Trophoblast cell (in vitro differentiated cells and primary cell): ENCODE measurements at regions not wholly inside any gene's neighbourhood (a gene's known extent, or its start where the extent isn't known, plus 50 kb on each side); places are given as distances from the start of the nearest gene placed in this dataset.

Experiments
- DNase-seq, 2 donors: peaks; one replicate each; pipeline ENCODE4 v3.0.0-alpha.2; 2016
- H2AFZ ChIP-seq: 2 replicates; pipeline ENCODE4 v1.6.1; 2013; ENCODE audit warnings: low read length, moderate library complexity, mild to moderate bottlenecking; ENCODE audit not compliant: insufficient read depth, poor library complexity
- H2AK5ac ChIP-seq: 2 replicates; pipeline ENCODE4 v1.6.1; 2013; ENCODE audit warnings: mild to moderate bottlenecking, low read length
- H2BK120ac ChIP-seq: 2 replicates; pipeline ENCODE4 v1.6.1; 2013; ENCODE audit warnings: low read length, mild to moderate bottlenecking, moderate library complexity; ENCODE audit not compliant: insufficient read depth, poor library complexity
- H2BK12ac ChIP-seq: 2 replicates; pipeline ENCODE4 v1.6.1; 2013; ENCODE audit warnings: mild to moderate bottlenecking, low read length, moderate library complexity
- H2BK5ac ChIP-seq: 2 replicates; pipeline ENCODE4 v1.6.1; 2013; ENCODE audit warnings: low read length, low read depth, moderate library complexity, mild to moderate bottlenecking; ENCODE audit not compliant: poor library complexity
- H3K14ac ChIP-seq: 2 replicates; pipeline ENCODE4 v1.6.1; 2013; ENCODE audit warnings: mild to moderate bottlenecking, low read length
- H3K18ac ChIP-seq: 2 replicates; pipeline ENCODE4 v1.6.1; 2013; ENCODE audit warnings: mild to moderate bottlenecking, low read length
- H3K23ac ChIP-seq: 2 replicates; pipeline ENCODE4 v1.6.1; 2013; ENCODE audit warnings: low read length
- H3K27ac ChIP-seq: 2 replicates; pipeline ENCODE4 v1.5.1; 2013; ENCODE audit warnings: low read depth, mild to moderate bottlenecking, inconsistent platforms, low read length, moderate library complexity
- H3K27me3 ChIP-seq: 2 replicates; pipeline ENCODE4 v1.6.1; 2013; ENCODE audit warnings: inconsistent platforms, mild to moderate bottlenecking, low read length, moderate library complexity; ENCODE audit not compliant: insufficient read depth
- H3K36me3 ChIP-seq, 2 experiments: 1 replicate in 1 of 2; 2 replicates in 1 of 2; pipeline ENCODE4 v1.6.1; 2013; ENCODE audit warnings: low read length in 2 of 2, mild to moderate bottlenecking in 2 of 2, moderate library complexity in 1 of 2; ENCODE audit not compliant: insufficient read depth in 2 of 2, control insufficient read depth in 1 of 2
- H3K4ac ChIP-seq: 2 replicates; pipeline ENCODE4 v1.6.1; 2013; ENCODE audit warnings: low read depth, mild to moderate bottlenecking, low read length, moderate library complexity
- H3K4me1 ChIP-seq, 2 experiments: 1 replicate in 1 of 2; 2 replicates in 1 of 2; pipeline ENCODE4 v1.6.1; 2013; ENCODE audit warnings: low read length in 2 of 2, mild to moderate bottlenecking in 2 of 2, moderate library complexity in 1 of 2; ENCODE audit not compliant: insufficient read depth in 2 of 2, control insufficient read depth in 1 of 2
- H3K4me2 ChIP-seq: 2 replicates; pipeline ENCODE4 v1.6.1; 2013; ENCODE audit warnings: inconsistent platforms, mild to moderate bottlenecking, low read length, moderate library complexity
- H3K4me3 ChIP-seq: 2 replicates; pipeline ENCODE4 v1.5.1; 2013; ENCODE audit warnings: mild to moderate bottlenecking, low read depth, low read length, inconsistent platforms
- H3K79me1 ChIP-seq: one replicate; pipeline ENCODE4 v1.6.1; 2013; ENCODE audit warnings: low read length
- H3K79me2 ChIP-seq: 2 replicates; pipeline ENCODE4 v1.6.1; 2013; ENCODE audit warnings: low read length, mild to moderate bottlenecking; ENCODE audit not compliant: control insufficient read depth, insufficient read depth, poor library complexity
- H3K9ac ChIP-seq: 2 replicates; pipeline ENCODE4 v1.6.1; 2013; ENCODE audit warnings: mild to moderate bottlenecking, low read length
- H3K9me3 ChIP-seq: 2 replicates; pipeline ENCODE4 v1.6.1; 2013; ENCODE audit warnings: low read depth, mild to moderate bottlenecking, control low read depth, inconsistent platforms, low read length; ENCODE audit not compliant: insufficient read depth
- H4K12ac ChIP-seq: 2 replicates; pipeline ENCODE4 v1.6.1; 2013; ENCODE audit warnings: low read depth, mild to moderate bottlenecking, low read length, moderate library complexity
- H4K8ac ChIP-seq: 2 replicates; pipeline ENCODE4 v1.6.1; 2013; ENCODE audit warnings: low read depth, mild to moderate bottlenecking, low read length, moderate library complexity
- H4K91ac ChIP-seq: one replicate; pipeline ENCODE4 v1.6.1; 2013; ENCODE audit warnings: low read depth, mild to moderate bottlenecking, low read length, moderate library complexity
- WGBS: extraction: QIAGEN DNeasy Blood & Tissue Kit; methylation state at CpG from one replicate; pipeline ENCODE4 v1.1.7; 2013; ENCODE audit warnings: missing lambda C conversion rate; ENCODE audit not compliant: insufficient read length, insufficient coverage; ENCODE audit errors: extremely low coverage; 5-methylcytosine and 5-hydroxymethylcytosine counted together

DNA sequence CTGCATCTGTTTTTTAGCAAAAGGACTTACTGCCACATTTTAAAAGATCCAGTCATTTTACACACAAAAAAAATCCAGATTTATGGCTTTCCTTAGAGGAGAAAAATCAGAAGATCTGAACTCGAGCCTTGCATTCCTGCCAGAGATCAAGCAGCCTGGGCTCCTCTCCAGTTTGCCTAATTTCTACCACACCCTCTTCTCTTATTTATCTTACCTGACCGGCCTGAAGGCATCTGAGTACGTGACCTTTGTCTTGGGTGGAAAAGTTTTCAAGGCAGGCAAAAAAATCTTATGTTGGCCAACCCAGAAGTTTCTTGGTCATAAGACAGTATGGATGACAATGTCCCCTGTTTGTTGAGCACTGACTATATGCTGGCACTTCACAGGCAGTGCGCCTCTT, 60.3 kb downstream of the CHRD start:
- no peak overlapping the region for H3K23ac ChIP-seq

DNA sequence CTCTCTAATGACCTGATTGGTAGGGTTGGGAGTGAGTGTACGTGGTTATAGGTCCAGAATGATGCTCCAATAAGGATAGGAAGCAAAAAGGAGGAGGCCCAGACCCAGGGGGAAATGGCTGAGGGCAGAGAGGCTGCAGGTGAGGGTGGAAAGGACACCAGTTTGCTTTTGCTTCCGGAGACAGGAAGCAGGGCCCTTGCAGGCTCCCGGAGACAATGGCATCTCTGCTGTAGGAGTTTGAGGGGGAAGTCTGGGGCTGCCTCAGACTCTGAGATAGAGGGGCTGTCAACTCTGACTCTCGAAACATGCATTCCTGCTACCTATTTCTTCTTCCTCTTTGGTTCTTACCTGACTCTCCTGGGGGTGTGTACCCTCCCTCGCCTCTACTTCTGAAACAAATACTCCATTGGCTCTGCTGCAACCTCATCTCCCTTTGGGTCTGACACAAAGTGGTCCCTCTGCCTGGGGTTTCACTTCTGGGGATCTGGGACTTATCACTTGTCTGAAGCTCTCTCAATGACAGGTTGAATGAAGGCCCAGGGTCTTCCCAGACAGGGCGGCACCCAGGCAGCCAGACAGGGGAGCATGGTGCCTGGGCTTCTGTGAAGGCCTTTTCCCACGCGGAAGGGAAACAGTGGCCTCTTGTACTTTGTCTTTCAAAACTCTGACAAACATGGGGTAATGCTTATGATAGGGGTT, 61.5 kb downstream of the CHRD start:
- no peak overlapping the region for H2BK120ac ChIP-seq
- H2BK5ac ChIP-seq, result peak overlapping the region; percentile 77
- H3K36me3 ChIP-seq, result no peaks in the 10 kb centered on the region
- no peak overlapping the region for H2BK12ac ChIP-seq
- H3K79me1 ChIP-seq, result peaks cover 25% of the 10 kb centered on the region
- peak overlapping the region; percentile 18 for H2AFZ ChIP-seq
- no CpG with 5 or more reads among the region's 8 CpGs for WGBS
- peaks cover 1% of the 10 kb centered on the region for H3K9me3 ChIP-seq
- no peak overlapping the region for H3K9ac ChIP-seq
- no peak for DNase-seq
- no peaks in the 10 kb centered on the region for H3K27me3 ChIP-seq
- no peak overlapping the region for H4K8ac ChIP-seq
- H4K91ac ChIP-seq, result peak overlapping the region; percentile 60
- peak overlapping the region; percentile 16 for H3K4me2 ChIP-seq
- H3K23ac ChIP-seq, result no peak overlapping the region
- no peak overlapping the region for H3K4ac ChIP-seq
- no peak overlapping the region for H3K14ac ChIP-seq
- H3K79me2 ChIP-seq, result peaks cover 4% of the 10 kb centered on the region
- H4K12ac ChIP-seq, result no peak overlapping the region
- H3K4me3 ChIP-seq, result no peak overlapping the region
- peaks cover 16 to 33% of the 10 kb centered on the region in 2 experiments for H3K4me1 ChIP-seq
- H3K27ac ChIP-seq, result peak overlapping the region; percentile 92
- H2AK5ac ChIP-seq, result no peak overlapping the region
- H3K18ac ChIP-seq, result no peak overlapping the region

More for the DNA sequence above, 60.3 kb downstream of the CHRD start:
- Histone ChIP-seq H3K9me3 (peaks cover 1% of the 10 kb centered on the region), H3K36me3 (no peaks in the 10 kb centered on the region), H3K79me1 (peaks cover 23% of the 10 kb centered on the region), H4K91ac (no peak overlapping the region), H3K27me3 (no peaks in the 10 kb centered on the region), H2BK120ac (no peak overlapping the region), H4K12ac (no peak overlapping the region), H2AFZ (no peak overlapping the region), H4K8ac (no peak overlapping the region), H2BK12ac (no peak overlapping the region), H3K79me2 (peaks cover 4% of the 10 kb centered on the region), H2BK5ac (no peak overlapping the region), H3K14ac (no peak overlapping the region), H3K27ac (peak overlapping the region; percentile 57), H3K4me1 (peaks cover 16 to 32% of the 10 kb centered on the region in 2 experiments), H3K9ac (no peak overlapping the region), H3K4me2 (no peak overlapping the region), H2AK5ac (no peak overlapping the region), H3K18ac (no peak overlapping the region), H3K4me3 (no peak overlapping the region), H3K4ac (no peak overlapping the region)
- no CpG with 5 or more reads among the region's 4 CpGs for WGBS
- DNase-seq, result peak; percentile 45 to 77

DNA sequence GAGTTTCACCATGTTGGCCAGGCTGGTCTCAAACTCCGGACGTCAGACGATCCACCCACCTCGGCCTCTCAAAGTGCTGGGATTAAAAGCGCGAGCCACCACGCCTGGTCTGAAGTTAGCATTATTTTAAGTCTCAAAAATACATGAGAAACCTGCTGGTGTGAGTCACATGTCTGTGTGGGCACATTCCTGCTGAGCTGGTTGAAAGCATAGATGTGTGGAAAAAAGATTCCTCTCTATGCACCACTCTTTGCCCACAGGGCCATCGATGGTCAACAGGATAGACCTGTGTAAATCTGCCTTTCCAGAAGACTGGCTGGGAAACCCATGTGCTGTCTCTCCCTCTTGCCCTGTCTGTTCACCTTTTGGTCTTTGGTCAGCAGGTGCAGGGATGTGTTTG, 63.5 kb downstream of the CHRD start:
- Histone ChIP-seq H2AK5ac (peak overlapping the region; percentile 93), H3K23ac (no peak overlapping the region), H3K79me1 (peaks cover 32% of the 10 kb centered on the region)

DNA sequence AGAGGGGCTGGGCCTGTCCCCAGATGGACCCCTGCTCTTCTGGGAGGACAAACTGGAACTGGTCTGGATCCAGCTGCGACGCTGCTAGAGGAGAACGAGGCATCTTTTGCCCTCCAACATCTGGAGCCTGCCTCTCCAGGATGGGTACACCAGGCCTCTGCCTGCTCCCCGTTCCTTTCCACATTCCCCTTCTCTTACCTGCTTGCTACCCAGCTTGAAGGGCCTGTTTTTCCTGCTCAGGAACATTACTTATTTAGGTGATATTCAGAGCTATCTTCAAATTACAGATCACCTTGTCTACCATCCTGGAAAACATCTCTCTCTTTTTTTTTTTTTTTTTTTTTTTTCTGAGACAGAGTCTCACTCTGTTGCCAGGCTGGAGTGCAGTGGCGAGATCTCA, 64.0 kb downstream of the CHRD start:
- peak overlapping the region; percentile 39 for H3K18ac ChIP-seq
- H2BK120ac ChIP-seq, result peak overlapping the region; percentile 97
- peak overlapping the region; percentile 90 for H4K91ac ChIP-seq
- peak overlapping the region; percentile 95 for H2BK12ac ChIP-seq
- H3K27ac ChIP-seq, result peak overlapping the region; percentile 59
- no CpG with 5 or more reads among the region's 5 CpGs for WGBS
- no peak overlapping the region for H2AFZ ChIP-seq
- peaks cover 35% of the 10 kb centered on the region for H3K79me1 ChIP-seq
- no peak overlapping the region for H3K4me3 ChIP-seq
- H3K4ac ChIP-seq, result peak overlapping the region; percentile 75
- peak overlapping the region; percentile 69 for H4K8ac ChIP-seq
- H3K9me3 ChIP-seq, result peaks cover 1% of the 10 kb centered on the region
- peak overlapping the region; percentile 91 for H2BK5ac ChIP-seq
- H3K79me2 ChIP-seq, result peaks cover 4% of the 10 kb centered on the region
- H3K27me3 ChIP-seq, result no peaks in the 10 kb centered on the region
- no peaks in the 10 kb centered on the region for H3K36me3 ChIP-seq
- DNase-seq, result peak; percentile 71 to 92
- H3K23ac ChIP-seq, result no peak overlapping the region
- H2AK5ac ChIP-seq, result peak overlapping the region; percentile 93
- peaks cover 25 to 41% of the 10 kb centered on the region in 2 experiments for H3K4me1 ChIP-seq
- no peak overlapping the region for H4K12ac ChIP-seq
- peak overlapping the region; percentile 86 for H3K14ac ChIP-seq
- peak overlapping the region; percentile 31 for H3K4me2 ChIP-seq
- H3K9ac ChIP-seq, result no peak overlapping the region

More for the DNA sequence above, 63.5 kb downstream of the CHRD start:
- Histone ChIP-seq H2AFZ (no peak overlapping the region), H2BK5ac (peak overlapping the region; percentile 91), H4K12ac (no peak overlapping the region), H3K18ac (peak overlapping the region; percentile 39), H3K4ac (peak overlapping the region; percentile 75), H4K8ac (peak overlapping the region; percentile 69), H3K4me2 (peak overlapping the region; percentile 31), H4K91ac (peak overlapping the region; percentile 90), H3K14ac (peak overlapping the region; percentile 86), H3K36me3 (no peaks in the 10 kb centered on the region), H3K9me3 (peaks cover 1% of the 10 kb centered on the region), H3K4me1 (peaks cover 20 to 37% of the 10 kb centered on the region in 2 experiments), H2BK12ac (peak overlapping the region; percentile 95), H2BK120ac (peak overlapping the region; percentile 97), H3K4me3 (no peak overlapping the region), H3K9ac (no peak overlapping the region), H3K27ac (peak overlapping the region; percentile 59), H3K79me2 (peaks cover 4% of the 10 kb centered on the region), H3K27me3 (no peaks in the 10 kb centered on the region)
- WGBS, result no CpG with 5 or more reads among the region's 8 CpGs
- DNase-seq, result peak; percentile 91 to 98
